VCaP (cell line): ENCODE measurements at regions not wholly inside any gene's neighbourhood (a gene's known extent, or its start where the extent isn't known, plus 50 kb on each side); places are given as distances from the start of the nearest gene placed in this dataset.

ENCODE experiments used
- H3K27ac ChIP-seq: fragments of 450-650 bp; 2 replicates; pipeline ENCODE4 v1.5.1; 2017
- CTCF ChIP-seq: fragments of 450-650 bp; conservative IDR thresholded peaks from 2 replicates; pipeline ENCODE4 v1.5.1; 2017; ENCODE audit warnings: mild to moderate bottlenecking, moderate library complexity

- TF ChIP-seq CTCF: no peak
- no peak overlapping the region for H3K27ac ChIP-seq
These were observed 323.1 kb downstream of the HHIPL2 start for GRCh38 chr1:222224636-222225315.

- TF ChIP-seq CTCF: no peak
- H3K27ac ChIP-seq: no peak overlapping the region
These were observed 323.7 kb downstream of the HHIPL2 start for GRCh38 chr1:222224156-222224555.

GRCh38 chr1:222223010-222223409, 324.9 kb downstream of the HHIPL2 start:
- TF ChIP-seq CTCF: no peak
- no peak overlapping the region for H3K27ac ChIP-seq

GRCh38 chr1:222216255-222216754, 331.6 kb downstream of the HHIPL2 start:
- TF ChIP-seq CTCF: no peak
- no peak overlapping the region for H3K27ac ChIP-seq

GRCh38 chr1:222210776-222211175, 337.1 kb downstream of the HHIPL2 start:
- no peak overlapping the region for H3K27ac ChIP-seq
- no peak for TF ChIP-seq CTCF

GRCh38 chr1:222204475-222204874, 343.4 kb downstream of the HHIPL2 start:
- TF ChIP-seq CTCF: no peak
- H3K27ac ChIP-seq: no peak overlapping the region

- H3K27ac ChIP-seq: no peak overlapping the region
- no peak for TF ChIP-seq CTCF
These were observed 345.1 kb downstream of the HHIPL2 start for GRCh38 chr1:222202831-222203230.
